Caco-2 (cell line): ENCODE measurements at regions not wholly inside any gene's neighbourhood (a gene's known extent, or its start where the extent isn't known, plus 50 kb on each side); places are given as distances from the start of the nearest gene placed in this dataset.

Source experiments
- BruUV-seq: library from RNA; stranded (reverse); fragments of 400-500 nt; replicated peaks from 2 replicates; lab custom pipeline; 2021; lab: Mats Ljungman, UMichigan
- CTCF ChIA-PET: fragments of 300-600 bp; sonication (Branson Sonifier 250); formaldehyde crosslinking; loops from one replicate; lab custom pipeline; 2022; ENCODE audit warnings: antibody characterized with exemption; lab: Charles Lee
- POLR2A ChIA-PET: fragments of 300-600 bp; sonication (Branson Sonifier 250); formaldehyde crosslinking; loops from one replicate; lab custom pipeline; 2022; ENCODE audit warnings: antibody characterized with exemption; lab: Charles Lee
- DNase-seq, 2 experiments: peaks; one replicate each; pipeline versions ENCODE4 v3.0.0 to v3.0.0-alpha.2; 2020 to 2022
- H3K27me3 ChIP-seq: replicated peaks from 2 replicates; pipeline ENCODE4 v1.6.0; 2011; ENCODE audit warnings: low read length; ENCODE audit not compliant: control insufficient read depth, insufficient read depth
- H3K36me3 ChIP-seq: 2 replicates; pipeline ENCODE4 v1.5.1; 2011; ENCODE audit warnings: low read length; ENCODE audit not compliant: control insufficient read depth, insufficient read depth
- H3K4me1 ChIP-seq: fragments of 250-450 bp; sonication (Bioruptor Pico); 2 replicates; pipeline ENCODE4 v1.5.1; 2020; ENCODE audit warnings: mild to moderate bottlenecking
- H3K4me3 ChIP-seq: 2 replicates; pipeline ENCODE4 v1.5.1; 2011; ENCODE audit warnings: low read depth, mild to moderate bottlenecking, control low read depth, low read length
- H3K9me3 ChIP-seq: fragments of 250-450 bp; sonication (Bioruptor Pico); 2 replicates; pipeline ENCODE4 v1.5.1; 2020; ENCODE audit warnings: mild to moderate bottlenecking, moderate library complexity
- H3K27ac Mint-ChIP-seq: one replicate; pipeline ENCODE4 v1.8.0; 2022; ENCODE audit warnings: mixed read lengths; ENCODE audit not compliant: unreplicated experiment
- H3K27me3 Mint-ChIP-seq: one replicate; pipeline ENCODE4 v1.8.0; 2022; ENCODE audit warnings: mixed read lengths; ENCODE audit not compliant: insufficient read depth, unreplicated experiment
- H3K36me3 Mint-ChIP-seq: one replicate; pipeline ENCODE4 v1.8.0; 2022; ENCODE audit warnings: mild to moderate bottlenecking, mixed read lengths; ENCODE audit not compliant: insufficient read depth, unreplicated experiment
- H3K4me1 Mint-ChIP-seq: one replicate; pipeline ENCODE4 v1.8.0; 2022; ENCODE audit warnings: low read depth, mixed read lengths; ENCODE audit not compliant: unreplicated experiment
- H3K4me3 Mint-ChIP-seq: one replicate; pipeline ENCODE4 v1.8.0; 2022; ENCODE audit warnings: mild to moderate bottlenecking, moderate library complexity, mixed read lengths; ENCODE audit not compliant: unreplicated experiment
- H3K9me3 Mint-ChIP-seq: one replicate; pipeline ENCODE4 v1.8.0; 2022; ENCODE audit warnings: mixed read lengths; ENCODE audit not compliant: unreplicated experiment
- CTCF ChIP-seq, 2 experiments: fragments of 200-600 bp in 1 of 2; IDR thresholded peaks; 1 replicate in 1 of 2; 2 replicates in 1 of 2; pipeline versions ENCODE4 v1.5.1 to v1.8.0; 2011 to 2022; ENCODE audit warnings: antibody characterized with exemption in 1 of 2, control low read depth in 1 of 2, inconsistent platforms in 1 of 2, low read depth in 1 of 2, low read length in 1 of 2, mild to moderate bottlenecking in 1 of 2, moderate library complexity in 1 of 2; ENCODE audit not compliant: insufficient read depth in 1 of 2, severe bottlenecking in 1 of 2, unreplicated experiment in 1 of 2
- intact Hi-C: fragments of 100-400 bp; cut with micrococcal nuclease; formaldehyde crosslinking; loops from one replicate; pipeline ENCODE4 v1.10.0; 2022; ENCODE audit not compliant: unreplicated experiment

DNA sequence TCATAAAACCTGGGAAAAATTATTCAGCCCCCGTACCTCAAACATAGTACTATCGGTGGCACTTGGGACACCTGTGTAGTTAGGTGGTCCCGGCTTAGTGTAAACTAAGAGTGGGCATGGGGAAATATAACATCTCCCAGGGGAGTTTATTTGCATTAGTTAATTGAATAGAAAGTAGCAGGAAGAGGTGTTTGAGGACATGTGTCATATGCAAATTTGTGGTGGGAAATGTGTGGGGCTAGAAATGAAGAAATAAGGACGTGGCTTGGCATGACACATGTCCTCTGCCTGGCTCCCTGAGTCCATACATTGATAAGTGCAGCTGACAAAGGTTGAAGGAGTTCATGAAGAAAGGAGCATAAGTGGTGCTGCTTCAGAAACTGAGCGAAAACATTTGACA lies 483.6 kb downstream of the SH2D1A start:
- ChIA-PET CTCF (no interaction called here), POLR2A (no interaction called here)
- no peaks in the 10 kb centered on the region for H3K36me3 ChIP-seq
- no peaks in the 10 kb centered on the region for H3K27me3 ChIP-seq
- H3K4me1 Mint-ChIP-seq: no peaks in the 10 kb centered on the region
- BruUV-seq: no TSS peak
- no peak for TF ChIP-seq CTCF (IDR thresholded peaks at IDR 0.05; ENCODE audit: insufficient read depth in 1 of 2, low read depth in 1 of 2, low read length in 1 of 2, severe bottlenecking in 1 of 2, unreplicated experiment in 1 of 2)
- H3K4me3 ChIP-seq: no peak overlapping the region
- intact Hi-C loops: no loop called here
- no peaks in the 10 kb centered on the region for H3K4me1 ChIP-seq
- no peak overlapping the region for H3K27ac Mint-ChIP-seq
- no peaks in the 10 kb centered on the region for H3K27me3 Mint-ChIP-seq
- H3K36me3 Mint-ChIP-seq: no peaks in the 10 kb centered on the region
- H3K9me3 Mint-ChIP-seq: no peaks in the 10 kb centered on the region
- no peak overlapping the region for H3K4me3 Mint-ChIP-seq
- no peak for DNase-seq
- no peaks in the 10 kb centered on the region for H3K9me3 ChIP-seq

DNA sequence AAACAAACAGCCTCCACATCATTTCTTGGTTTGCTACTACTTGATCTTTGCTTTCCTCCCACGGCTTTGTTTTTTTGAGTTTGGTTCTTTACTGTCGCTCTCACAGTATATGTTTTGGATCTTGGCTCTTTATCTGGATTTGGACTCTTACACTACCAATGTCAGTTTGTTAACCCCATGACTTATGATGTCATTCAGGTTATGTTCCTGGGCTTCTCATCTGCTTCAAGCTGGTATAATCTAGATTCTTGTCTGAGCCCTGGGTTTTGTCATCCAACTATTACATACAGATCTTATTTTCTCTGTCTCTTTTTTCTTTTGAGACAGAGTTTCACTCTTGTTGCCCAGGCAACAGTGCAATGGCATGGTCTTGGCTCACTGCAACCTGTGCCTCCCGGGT lies 482.9 kb upstream of the TEX13C start:
- no peaks in the 10 kb centered on the region for H3K36me3 ChIP-seq
- H3K4me1 ChIP-seq: no peaks in the 10 kb centered on the region
- DNase-seq: no peak
- H3K27me3 Mint-ChIP-seq: peaks cover 3% of the 10 kb centered on the region
- H3K9me3 Mint-ChIP-seq: no peaks in the 10 kb centered on the region
- CTCF ChIA-PET: no interaction called here
- no peaks in the 10 kb centered on the region for H3K9me3 ChIP-seq
- no peak overlapping the region for H3K4me3 ChIP-seq
- H3K27ac Mint-ChIP-seq: no peak overlapping the region
- intact Hi-C loops: no loop called here
- POLR2A ChIA-PET: no interaction called here
- H3K4me1 Mint-ChIP-seq: no peaks in the 10 kb centered on the region
- H3K36me3 Mint-ChIP-seq: no peaks in the 10 kb centered on the region
- TF ChIP-seq CTCF (IDR thresholded peaks at IDR 0.05; ENCODE audit: insufficient read depth in 1 of 2, low read depth in 1 of 2, low read length in 1 of 2, severe bottlenecking in 1 of 2, unreplicated experiment in 1 of 2): no peak
- no peaks in the 10 kb centered on the region for H3K27me3 ChIP-seq
- no TSS peak for BruUV-seq
- H3K4me3 Mint-ChIP-seq: no peak overlapping the region

DNA sequence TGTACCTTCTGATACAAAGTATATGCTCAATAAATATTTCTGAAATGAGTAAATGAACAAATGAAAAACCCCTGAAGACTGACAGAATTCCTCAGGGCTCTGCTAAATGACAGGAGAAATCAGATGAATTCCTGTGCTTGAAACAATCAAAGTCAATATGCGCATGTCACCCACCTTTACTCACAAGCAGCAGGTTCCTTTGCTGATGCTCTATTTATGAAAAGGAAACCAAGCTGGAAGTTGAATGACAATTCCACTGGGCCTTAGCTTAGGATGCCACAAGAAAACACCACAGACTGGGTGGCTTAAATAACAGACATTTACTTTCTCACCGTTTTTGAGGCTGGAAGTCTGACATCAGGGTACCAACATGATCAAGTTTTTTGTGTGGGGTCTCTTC lies 477.5 kb upstream of the TEX13C start:
- Mint-ChIP-seq H3K36me3 (no peaks in the 10 kb centered on the region), H3K4me1 (no peaks in the 10 kb centered on the region), H3K27me3 (peaks cover 6% of the 10 kb centered on the region), H3K27ac (no peak overlapping the region), H3K4me3 (no peak overlapping the region), H3K9me3 (no peaks in the 10 kb centered on the region)
- Histone ChIP-seq H3K36me3 (no peaks in the 10 kb centered on the region), H3K27me3 (no peaks in the 10 kb centered on the region), H3K9me3 (no peaks in the 10 kb centered on the region), H3K4me3 (no peak overlapping the region), H3K4me1 (no peaks in the 10 kb centered on the region)
- ChIA-PET CTCF (no interaction called here), POLR2A (no interaction called here)
- TF ChIP-seq CTCF (IDR thresholded peaks at IDR 0.05; ENCODE audit: insufficient read depth in 1 of 2, low read depth in 1 of 2, low read length in 1 of 2, severe bottlenecking in 1 of 2, unreplicated experiment in 1 of 2): no peak
- no TSS peak for BruUV-seq
- no peak for DNase-seq
- intact Hi-C loops: no loop called here
